ENCODE measurements at regions not wholly inside any gene's neighbourhood (a gene's known extent, or its start where the extent isn't known, plus 50 kb on each side); places are given as distances from the start of the nearest gene placed in this dataset.

- no peak for DNase-seq
These were observed 117.2 kb downstream of the SLC25A24 start for GRCh38 chr1:108082738-108083562.

GRCh38 chr1:108082001-108082400, 117.0 kb upstream of the VAV3 start:
- DNase-seq = peak; percentile 10 to 30

- DNase-seq = no peak
These were observed 115.5 kb upstream of the VAV3 start for GRCh38 chr1:108080448-108080847.

- DNase-seq = no peak
These were observed 114.6 kb upstream of the VAV3 start for GRCh38 chr1:108079440-108080025.

GRCh38 chr1:108077991-108078390, 113.0 kb upstream of the VAV3 start:
- DNase-seq = no peak

GRCh38 chr1:108075055-108075454, 110.1 kb upstream of the VAV3 start:
- no peak for DNase-seq

GRCh38 chr1:108072776-108073175, 107.8 kb upstream of the VAV3 start:
- no peak for DNase-seq

- DNase-seq = no peak
These were observed 107.2 kb upstream of the VAV3 start for GRCh38 chr1:108072212-108072611.

GRCh38 chr1:108071601-108072000, 106.6 kb upstream of the VAV3 start:
- no peak for DNase-seq

GRCh38 chr1:108070662-108071061, 105.7 kb upstream of the VAV3 start:
- no peak for DNase-seq

GRCh38 chr1:108067884-108068540, 103.0 kb upstream of the VAV3 start:
- no peak for DNase-seq

- no peak for DNase-seq
These were observed 101.8 kb upstream of the VAV3 start for GRCh38 chr1:108066808-108067207.

- DNase-seq = no peak
These were observed 99.3 kb upstream of the VAV3 start for GRCh38 chr1:108064255-108064654.

GRCh38 chr1:108063703-108064102, 98.7 kb upstream of the VAV3 start:
- DNase-seq = no peak

GRCh38 chr1:108059945-108060344, 95.0 kb upstream of the VAV3 start:
- DNase-seq = no peak

GRCh38 chr1:108057541-108057940, 92.6 kb upstream of the VAV3 start:
- no peak for DNase-seq

- DNase-seq = no peak
These were observed 91.5 kb upstream of the VAV3 start for GRCh38 chr1:108056436-108056990.

- no peak for DNase-seq
These were observed 90.4 kb upstream of the VAV3 start for GRCh38 chr1:108055387-108055786.

GRCh38 chr1:108054396-108054795, 89.4 kb upstream of the VAV3 start:
- DNase-seq = no peak

- no peak for DNase-seq
These were observed 88.5 kb upstream of the VAV3 start for GRCh38 chr1:108053270-108054013.

GRCh38 chr1:108051631-108052377, 86.8 kb upstream of the VAV3 start:
- no peak for DNase-seq

Data from hippocampal formation (tissue), 2 donors.